Activated CD4-positive, CD25-positive, alpha-beta regulatory T cell treated with anti-CD3 and anti-CD28 coated beads, Interleukin-2, amount 50 U/mL, for 16 hours (primary cell): ENCODE measurements at regions not wholly inside any gene's neighbourhood (a gene's known extent, or its start where the extent isn't known, plus 50 kb on each side); places are given as distances from the start of the nearest gene placed in this dataset.
"Not testable (repeated sequence)": the region's sequence is repeated elsewhere in the genome, so short reads cannot be mapped to it uniquely, and the experiment has no call there.

Experiments used
- DNase-seq: peaks from one replicate; pipeline ENCODE4 v3.0.0-alpha.2; 2020; ENCODE audit warnings: low read depth, low spot score

GRCh38 chr6:158881884-158882283 lies 62.7 kb upstream of the EZR start:
- not testable (repeated sequence) for DNase-seq

GRCh38 chr6:158881276-158881675 lies 62.1 kb upstream of the EZR start:
- not testable (repeated sequence) for DNase-seq

GRCh38 chr6:158879180-158879579 lies 60.0 kb upstream of the EZR start:
- DNase-seq, result no peak

GRCh38 chr6:158877716-158878115 lies 58.5 kb upstream of the EZR start:
- no peak for DNase-seq

GRCh38 chr6:158876886-158877285 lies 57.7 kb upstream of the EZR start:
- no peak for DNase-seq

- DNase-seq, result no peak
Observed at GRCh38 chr6:158870649-158870957, 51.4 kb upstream of the EZR start.

- peak; percentile 95 for DNase-seq
Observed at GRCh38 chr6:158869826-158870648, 50.9 kb upstream of the EZR start.

GRCh38 chr6:158868890-158869825 lies 50.0 kb upstream of the EZR start:
- DNase-seq, result no peak
